ENCODE measurements at regions not wholly inside any gene's neighbourhood (a gene's known extent, or its start where the extent isn't known, plus 50 kb on each side); places are given as distances from the start of the nearest gene placed in this dataset.

GRCh38 chr6:14371530-14371929 lies 254.0 kb downstream of the CD83 start:
- Histone ChIP-seq H3K9me3 (no peaks in the 10 kb centered on the region), H3K27ac (no peak overlapping the region), H3K4me1 (no peaks in the 10 kb centered on the region), H3K27me3 (no peaks in the 10 kb centered on the region), H3K36me3 (no peaks in the 10 kb centered on the region), H3K4me3 (no peak overlapping the region)
- DNase-seq (ENCODE audit: extremely low spot score in 2 of 2) = no peak
- intact Hi-C loops (cut with DNase I) = no loop called here
- TF ChIP-seq POLR2A (IDR thresholded peaks at IDR 0.05) (no peak), CTCF (IDR thresholded peaks at IDR 0.05) (no peak), POLR2AphosphoS5 (IDR thresholded peaks at IDR 0.05; ENCODE audit: insufficient read depth in 1 of 2, low read depth in 1 of 2) (no peak)

- intact Hi-C loops (cut with DNase I) = no loop called here
- Histone ChIP-seq H3K4me1 (no peaks in the 10 kb centered on the region), H3K27ac (no peak overlapping the region), H3K27me3 (no peaks in the 10 kb centered on the region), H3K36me3 (no peaks in the 10 kb centered on the region), H3K4me3 (no peak overlapping the region), H3K9me3 (no peaks in the 10 kb centered on the region)
- TF ChIP-seq POLR2A (IDR thresholded peaks at IDR 0.05) (no peak), CTCF (IDR thresholded peaks at IDR 0.05) (no peak), POLR2AphosphoS5 (IDR thresholded peaks at IDR 0.05; ENCODE audit: insufficient read depth in 1 of 2, low read depth in 1 of 2) (no peak)
- no peak for DNase-seq (ENCODE audit: extremely low spot score in 2 of 2)
These were observed 255.3 kb downstream of the CD83 start for GRCh38 chr6:14372734-14373489.

GRCh38 chr6:14373648-14374437 lies 256.3 kb downstream of the CD83 start:
- no peaks in the 10 kb centered on the region for H3K36me3 ChIP-seq
- H3K4me3 ChIP-seq = no peak overlapping the region
- DNase-seq (ENCODE audit: extremely low spot score in 2 of 2) = no peak
- no peaks in the 10 kb centered on the region for H3K9me3 ChIP-seq
- H3K27ac ChIP-seq = no peak overlapping the region
- no peaks in the 10 kb centered on the region for H3K27me3 ChIP-seq
- no peaks in the 10 kb centered on the region for H3K4me1 ChIP-seq
- intact Hi-C loops (cut with DNase I) = no loop called here
- no peak for TF ChIP-seq POLR2A (IDR thresholded peaks at IDR 0.05)
- no peak for TF ChIP-seq POLR2AphosphoS5 (IDR thresholded peaks at IDR 0.05; ENCODE audit: insufficient read depth in 1 of 2, low read depth in 1 of 2)
- TF ChIP-seq CTCF (IDR thresholded peaks at IDR 0.05) = no peak

GRCh38 chr6:14375930-14376329 lies 258.4 kb downstream of the CD83 start:
- Histone ChIP-seq H3K36me3 (no peaks in the 10 kb centered on the region), H3K4me3 (no peak overlapping the region), H3K9me3 (no peaks in the 10 kb centered on the region), H3K27me3 (no peaks in the 10 kb centered on the region), H3K27ac (no peak overlapping the region), H3K4me1 (no peaks in the 10 kb centered on the region)
- intact Hi-C loops (cut with DNase I) = no loop called here
- TF ChIP-seq POLR2A (IDR thresholded peaks at IDR 0.05) = no peak
- no peak for TF ChIP-seq POLR2AphosphoS5 (IDR thresholded peaks at IDR 0.05; ENCODE audit: insufficient read depth in 1 of 2, low read depth in 1 of 2)
- DNase-seq (ENCODE audit: extremely low spot score in 2 of 2) = no peak

- Histone ChIP-seq H3K36me3 (no peaks in the 10 kb centered on the region), H3K9me3 (no peaks in the 10 kb centered on the region), H3K27ac (no peak overlapping the region), H3K4me1 (no peaks in the 10 kb centered on the region), H3K4me3 (no peak overlapping the region), H3K27me3 (no peaks in the 10 kb centered on the region)
- DNase-seq (ENCODE audit: extremely low spot score in 2 of 2) = no peak
- intact Hi-C loops (cut with DNase I) = no loop called here
- TF ChIP-seq POLR2AphosphoS5 (IDR thresholded peaks at IDR 0.05; ENCODE audit: insufficient read depth in 1 of 2, low read depth in 1 of 2) = no peak
- no peak for TF ChIP-seq CTCF (IDR thresholded peaks at IDR 0.05)
- no peak for TF ChIP-seq POLR2A (IDR thresholded peaks at IDR 0.05)
These were observed 262.0 kb downstream of the CD83 start for GRCh38 chr6:14379568-14379967.
